GM23338 (cell line): ENCODE measurements at regions not wholly inside any gene's neighbourhood (a gene's known extent, or its start where the extent isn't known, plus 50 kb on each side); places are given as distances from the start of the nearest gene placed in this dataset.

Experiments used
- ATAC-seq: fragments of 200-7000 bp; cut with Tn5 transposase; 3 replicates; pipeline ENCODE4 v1.9.1; 2020
- DNase-seq: peaks from one replicate; pipeline ENCODE4 v3.0.0-alpha.2; 2015; ENCODE audit warnings: low spot score
- H2AFZ ChIP-seq: fragments of 200-600 bp; sonication (generic); 2 replicates; pipeline ENCODE4 v1.8.0; 2016; ENCODE audit warnings: antibody characterized with exemption, mild to moderate bottlenecking, moderate library complexity
- H3F3A ChIP-seq: fragments of 200-600 bp; sonication (generic); replicated peaks from 2 replicates; pipeline ENCODE4 v1.8.0; 2017; ENCODE audit warnings: antibody characterized with exemption, mixed run types, low read depth
- H3K27ac ChIP-seq: fragments of 200-600 bp; sonication (generic); 2 replicates; pipeline ENCODE4 v1.6.1; 2016; ENCODE audit warnings: low read depth
- H3K27me3 ChIP-seq: fragments of 200-600 bp; sonication (generic); 2 replicates; pipeline ENCODE4 v1.8.0; 2016; ENCODE audit warnings: mild to moderate bottlenecking, mixed run types, moderate library complexity; ENCODE audit not compliant: insufficient read depth
- H3K36me3 ChIP-seq: fragments of 200-600 bp; sonication (generic); 2 replicates; pipeline ENCODE4 v1.8.0; 2016; ENCODE audit warnings: mild to moderate bottlenecking; ENCODE audit not compliant: insufficient read depth
- H3K4me1 ChIP-seq: fragments of 200-600 bp; sonication (generic); 2 replicates; pipeline ENCODE4 v1.8.0; 2016; ENCODE audit warnings: mild to moderate bottlenecking, moderate library complexity; ENCODE audit not compliant: insufficient read depth
- H3K4me2 ChIP-seq: fragments of 200-600 bp; sonication (generic); 2 replicates; pipeline ENCODE4 v1.7.1; 2017; ENCODE audit warnings: mixed run types
- H3K4me3 ChIP-seq: fragments of 200-600 bp; sonication (generic); 2 replicates; pipeline ENCODE4 v1.6.1; 2016; ENCODE audit warnings: mixed run types
- H3K79me2 ChIP-seq: fragments of 200-600 bp; sonication (generic); replicated peaks from 2 replicates; pipeline ENCODE4 v1.8.0; 2017; ENCODE audit warnings: mild to moderate bottlenecking; ENCODE audit not compliant: insufficient read depth
- H3K9me2 ChIP-seq: fragments of 200-600 bp; sonication (generic); 2 replicates; pipeline ENCODE4 v1.8.0; 2017; ENCODE audit not compliant: insufficient read depth
- H4K20me1 ChIP-seq: fragments of 200-600 bp; sonication (generic); replicated peaks from 2 replicates; pipeline ENCODE4 v1.8.0; 2017; ENCODE audit warnings: mild to moderate bottlenecking; ENCODE audit not compliant: insufficient read depth
- H3K27ac Mint-ChIP-seq: 2 replicates; pipeline ENCODE4 v1.8.0; 2020; ENCODE audit warnings: inconsistent platforms, mild to moderate bottlenecking, moderate library complexity, mixed read lengths
- H3K27me3 Mint-ChIP-seq: 3 replicates; pipeline ENCODE4 v1.8.0; 2022; ENCODE audit warnings: low read depth, mild to moderate bottlenecking, moderate library complexity, mixed read lengths, inconsistent platforms; ENCODE audit not compliant: insufficient read depth, poor library complexity
- H3K36me3 Mint-ChIP-seq: 3 replicates; pipeline ENCODE4 v1.8.0; 2021; ENCODE audit warnings: low read depth, mild to moderate bottlenecking, inconsistent platforms, moderate library complexity, mixed read lengths
- H3K4me1 Mint-ChIP-seq: 3 replicates; pipeline ENCODE4 v1.8.0; 2020; ENCODE audit warnings: mild to moderate bottlenecking, inconsistent platforms, mixed read lengths
- H3K4me3 Mint-ChIP-seq: 3 replicates; pipeline ENCODE4 v1.8.0; 2021; ENCODE audit warnings: moderate library complexity, mild to moderate bottlenecking, inconsistent platforms, mixed read lengths
- H3K9me3 Mint-ChIP-seq: 3 replicates; pipeline ENCODE4 v1.8.0; 2020; ENCODE audit warnings: moderate library complexity, mild to moderate bottlenecking, inconsistent platforms, mixed read lengths
- JUNB ChIP-seq: IDR thresholded peaks from one replicate; pipeline ENCODE4 v1.6.1; 2016; ENCODE audit warnings: antibody characterized with exemption; ENCODE audit not compliant: unreplicated experiment
- POLR2AphosphoS5 ChIP-seq: IDR thresholded peaks from 2 replicates; pipeline ENCODE4 v1.6.1; 2016; ENCODE audit warnings: antibody characterized with exemption, low read depth
- STAT1 ChIP-seq: IDR thresholded peaks from one replicate; pipeline ENCODE4 v1.6.1; 2016; ENCODE audit warnings: antibody characterized with exemption; ENCODE audit not compliant: unreplicated experiment
- ZNF331 ChIP-seq: fragments of 250-450 bp; sonication (Bioruptor Pico); IDR thresholded peaks from 2 replicates; pipeline ENCODE4 v1.5.0; 2020; ENCODE audit warnings: low read depth, mild to moderate bottlenecking, moderate library complexity
- ZNF462 ChIP-seq: fragments of 250-450 bp; sonication (Bioruptor Pico); IDR thresholded peaks from 2 replicates; pipeline ENCODE4 v1.5.0; 2020; ENCODE audit warnings: mild to moderate bottlenecking, moderate library complexity

- TF ChIP-seq ZNF462 (CRISPR knock-in tag), result no peak
- TF ChIP-seq JUNB, result no peak
- TF ChIP-seq ZNF331 (CRISPR knock-in tag), result no peak
- no peak for TF ChIP-seq STAT1
These were observed 77.2 kb upstream of the CALCR start (continued) for GRCh38 chr7:93651603-93652159.

- Mint-ChIP-seq H3K9me3 (no peaks in the 10 kb centered on the region), H3K36me3 (no peaks in the 10 kb centered on the region), H3K4me1 (peaks cover 29% of the 10 kb centered on the region), H3K27ac (peak overlapping the region; percentile 93), H3K4me3 (no peak overlapping the region), H3K27me3 (peaks cover under 1% of the 10 kb centered on the region)
- Histone ChIP-seq H3K36me3 (no peaks in the 10 kb centered on the region), H3K4me2 (peak overlapping the region; percentile 68), H4K20me1 (no peaks in the 10 kb centered on the region), H3K4me3 (peak overlapping the region; percentile 36), H3K9me2 (no peaks in the 10 kb centered on the region), H3K27me3 (no peaks in the 10 kb centered on the region), H3K27ac (peak overlapping the region; percentile 91), H3K4me1 (peaks cover 29% of the 10 kb centered on the region), H3K79me2 (0 out of 2 replicates have a peak, but pooled peaks cover 10% of the 10 kb centered on the region), H3F3A (no peaks in the 10 kb centered on the region; the same call in 1 of the 2 replicates), H2AFZ (no peak overlapping the region)
- DNase-seq, result peak; percentile 50
- peak; percentile 73 for ATAC-seq
- TF ChIP-seq STAT1 (no peak), POLR2AphosphoS5 (0 out of 2 replicates have a peak, but pooled peaks have one; percentile 34)
These were observed 72.0 kb upstream of the CALCR start for GRCh38 chr7:93646538-93646937.
